A673 (cell line): ENCODE measurements at regions not wholly inside any gene's neighbourhood (a gene's known extent, or its start where the extent isn't known, plus 50 kb on each side); places are given as distances from the start of the nearest gene placed in this dataset.

Experiments used
- BruUV-seq: library from RNA; stranded (reverse); fragments of 400-500 nt; replicated peaks from 2 replicates; lab custom pipeline; 2021; lab: Mats Ljungman, UMichigan
- CTCF ChIA-PET: fragments of 300-600 bp; sonication (Branson Sonifier 250); formaldehyde crosslinking; loops from one replicate; lab custom pipeline; 2022; ENCODE audit warnings: antibody characterized with exemption; lab: Charles Lee
- POLR2A ChIA-PET: fragments of 300-600 bp; sonication (Branson Sonifier 250); formaldehyde crosslinking; loops from one replicate; lab custom pipeline; 2022; ENCODE audit warnings: antibody characterized with exemption; ENCODE audit not compliant: low non-redundant PET; lab: Charles Lee
- DNase-seq: peaks from one replicate; pipeline ENCODE4 v3.0.0-alpha.2; 2015; ENCODE audit warnings: low spot score
- H3K27ac ChIP-seq: fragments of 200-600 bp; sonication (generic); 2 replicates; pipeline ENCODE4 v1.5.1; 2016; ENCODE audit warnings: mixed run types, low read depth, mild to moderate bottlenecking, mixed read lengths, antibody characterized with exemption, low read length; ENCODE audit not compliant: poor library complexity, severe bottlenecking
- H3K27me3 ChIP-seq: fragments of 200-600 bp; sonication (generic); replicated peaks from 2 replicates; pipeline ENCODE4 v1.6.1; 2017; ENCODE audit warnings: mixed run types, low read depth, mild to moderate bottlenecking, mixed read lengths, antibody characterized with exemption, low read length; ENCODE audit not compliant: insufficient read depth, poor library complexity
- H3K36me3 ChIP-seq: fragments of 200-600 bp; sonication (generic); 2 replicates; pipeline ENCODE4 v1.6.1; 2016; ENCODE audit warnings: mixed run types, mild to moderate bottlenecking, mixed read lengths, antibody characterized with exemption, low read length; ENCODE audit not compliant: insufficient read depth, poor library complexity, severe bottlenecking
- H3K4me1 ChIP-seq: fragments of 200-600 bp; sonication (generic); 2 replicates; pipeline ENCODE4 v1.6.1; 2017; ENCODE audit warnings: mixed run types, mild to moderate bottlenecking, mixed read lengths, antibody characterized with exemption, low read length; ENCODE audit not compliant: insufficient read depth, poor library complexity, severe bottlenecking
- H3K4me3 ChIP-seq: fragments of 200-600 bp; sonication (generic); 2 replicates; pipeline ENCODE4 v1.5.1; 2016; ENCODE audit warnings: low read depth, mixed run types, mild to moderate bottlenecking, mixed read lengths, low read length; ENCODE audit not compliant: poor library complexity, severe bottlenecking
- H3K9me3 ChIP-seq: fragments of 200-600 bp; sonication (generic); 2 replicates; pipeline ENCODE4 v1.6.1; 2016; ENCODE audit warnings: mixed run types, low read depth, mild to moderate bottlenecking, mixed read lengths, antibody characterized with exemption, low read length; ENCODE audit not compliant: poor library complexity, severe bottlenecking
- EZH2 ChIP-seq: fragments of 200-600 bp; sonication (generic); IDR thresholded peaks from 2 replicates; pipeline ENCODE4 v1.6.1; 2017; ENCODE audit warnings: borderline replicate concordance, low read depth, mild to moderate bottlenecking, mixed read lengths, antibody characterized with exemption, low read length; ENCODE audit not compliant: poor library complexity, severe bottlenecking
- intact Hi-C: fragments of 100-400 bp; cut with micrococcal nuclease; formaldehyde crosslinking; loops from one replicate; pipeline ENCODE4 v1.10.0; 2022; ENCODE audit not compliant: unreplicated experiment
- TF ChIP-seq, protein P1 (sequence below): fragments of 300-800, 200-600 bp; sonication (generic); conservative IDR thresholded peaks from 2 replicates; pipeline ENCODE4 v1.5.1; 2017; ENCODE audit warnings: low read depth, mild to moderate bottlenecking, antibody characterized with exemption, low read length, moderate library complexity, mixed read lengths

DNA sequence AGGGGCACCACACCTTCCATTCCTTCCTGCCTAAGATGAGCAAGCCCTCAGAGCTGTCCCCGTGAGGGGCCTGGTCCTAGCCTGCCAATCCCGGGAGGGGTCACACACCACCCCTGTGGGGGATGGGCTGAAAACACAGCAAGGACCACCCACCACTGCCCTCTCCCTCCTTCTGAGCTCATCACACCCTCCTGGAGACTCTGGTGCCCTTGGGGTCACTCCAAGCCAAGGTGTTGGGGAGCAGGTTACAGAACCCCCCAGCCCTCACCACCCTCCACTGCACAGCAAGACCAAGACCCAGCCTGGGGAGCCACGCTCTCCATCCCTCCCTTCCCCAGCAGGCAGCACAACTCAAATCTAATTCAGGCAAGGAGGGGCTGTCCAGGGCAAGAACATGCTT lies 60.5 kb upstream of the PPP1R26 start:
- POLR2A ChIA-PET, result no interaction called here
- Histone ChIP-seq H3K27me3 (no peaks in the 10 kb centered on the region), H3K27ac (no peak overlapping the region), H3K36me3 (no peaks in the 10 kb centered on the region), H3K4me1 (no peaks in the 10 kb centered on the region), H3K4me3 (no peak overlapping the region), H3K9me3 (peaks cover 7% of the 10 kb centered on the region)
- intact Hi-C loops, result loop anchor here (10.0 kb wide), 2 partner anchors 644 to 724 kb away; no protein-coding TSS in a partner anchor
- CTCF ChIA-PET, result interaction anchor here (0.5 kb wide), 1 partner anchor 15 kb away, joined by 3 read pairs; no protein-coding TSS in a partner anchor
- no peak for TF ChIP-seq EZH2
- TF ChIP-seq, protein P1, sequence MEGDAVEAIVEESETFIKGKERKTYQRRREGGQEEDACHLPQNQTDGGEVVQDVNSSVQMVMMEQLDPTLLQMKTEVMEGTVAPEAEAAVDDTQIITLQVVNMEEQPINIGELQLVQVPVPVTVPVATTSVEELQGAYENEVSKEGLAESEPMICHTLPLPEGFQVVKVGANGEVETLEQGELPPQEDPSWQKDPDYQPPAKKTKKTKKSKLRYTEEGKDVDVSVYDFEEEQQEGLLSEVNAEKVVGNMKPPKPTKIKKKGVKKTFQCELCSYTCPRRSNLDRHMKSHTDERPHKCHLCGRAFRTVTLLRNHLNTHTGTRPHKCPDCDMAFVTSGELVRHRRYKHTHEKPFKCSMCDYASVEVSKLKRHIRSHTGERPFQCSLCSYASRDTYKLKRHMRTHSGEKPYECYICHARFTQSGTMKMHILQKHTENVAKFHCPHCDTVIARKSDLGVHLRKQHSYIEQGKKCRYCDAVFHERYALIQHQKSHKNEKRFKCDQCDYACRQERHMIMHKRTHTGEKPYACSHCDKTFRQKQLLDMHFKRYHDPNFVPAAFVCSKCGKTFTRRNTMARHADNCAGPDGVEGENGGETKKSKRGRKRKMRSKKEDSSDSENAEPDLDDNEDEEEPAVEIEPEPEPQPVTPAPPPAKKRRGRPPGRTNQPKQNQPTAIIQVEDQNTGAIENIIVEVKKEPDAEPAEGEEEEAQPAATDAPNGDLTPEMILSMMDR, result no peak
- no peak for DNase-seq
- BruUV-seq, result no TSS peak

DNA sequence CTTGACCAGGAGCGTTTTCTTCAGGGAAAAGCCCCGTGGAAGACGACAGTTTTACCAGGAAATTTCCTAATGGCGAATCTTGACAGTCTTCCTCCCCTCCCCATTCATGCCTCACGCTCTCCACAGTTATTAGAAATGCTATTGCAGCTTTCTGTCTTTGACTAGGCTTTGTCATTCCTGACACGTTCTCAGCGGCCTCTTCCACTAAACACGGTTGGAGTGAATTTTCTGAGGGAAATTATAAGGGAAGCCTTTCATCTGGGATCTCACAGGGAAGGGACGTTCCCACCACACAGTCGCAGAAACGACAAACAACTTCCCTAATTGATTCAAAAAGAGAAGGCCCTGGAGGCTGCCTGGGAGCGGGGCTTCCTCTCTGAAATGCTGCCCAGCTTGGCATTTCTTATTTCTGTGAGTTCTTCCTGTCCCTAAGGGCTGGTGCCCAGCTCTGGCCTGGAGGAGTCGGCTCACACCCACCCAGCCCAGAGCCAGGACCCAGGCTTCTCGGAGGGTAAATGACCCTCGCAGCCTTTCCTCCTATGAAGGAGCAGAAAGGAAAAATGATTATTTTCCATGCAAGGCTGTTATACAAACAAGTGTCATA lies 57.1 kb upstream of the PPP1R26 start:
- Histone ChIP-seq H3K9me3 (peaks cover 7% of the 10 kb centered on the region), H3K36me3 (no peaks in the 10 kb centered on the region), H3K27ac (no peak overlapping the region), H3K4me3 (no peak overlapping the region), H3K4me1 (no peaks in the 10 kb centered on the region), H3K27me3 (no peaks in the 10 kb centered on the region)
- CTCF ChIA-PET, result no interaction called here
- intact Hi-C loops, result no loop called here
- POLR2A ChIA-PET, result no interaction called here
- no TSS peak for BruUV-seq
- DNase-seq, result no peak
- TF ChIP-seq EZH2, result no peak
- TF ChIP-seq, protein P1, result no peak

DNA sequence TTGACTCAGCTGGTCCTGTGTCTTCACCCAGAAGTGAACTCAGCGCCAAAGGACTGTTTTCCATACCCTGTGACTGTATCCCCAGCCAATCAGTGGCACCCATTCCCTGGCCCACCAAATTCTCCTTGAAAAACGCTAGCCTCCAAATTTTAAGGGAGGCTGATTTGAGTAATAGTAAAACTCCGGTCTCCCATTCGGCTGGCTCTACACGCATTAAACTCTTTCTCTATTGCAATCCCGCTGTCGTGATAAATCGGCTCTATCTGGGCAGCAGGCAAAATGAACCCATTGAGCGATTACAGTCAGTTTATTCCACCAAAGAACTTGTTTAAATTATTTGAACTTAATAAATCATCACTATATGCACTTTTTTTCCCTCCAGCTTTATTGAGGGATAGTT lies 55.9 kb upstream of the PPP1R26 start:
- no peaks in the 10 kb centered on the region for H3K27me3 ChIP-seq
- no peaks in the 10 kb centered on the region for H3K36me3 ChIP-seq
- H3K9me3 ChIP-seq, result peaks cover 7% of the 10 kb centered on the region
- ChIA-PET CTCF (no interaction called here), POLR2A (no interaction called here)
- no peak for DNase-seq
- no peak for TF ChIP-seq EZH2
- TF ChIP-seq, protein P1, result no peak
- intact Hi-C loops, result no loop called here
- H3K27ac ChIP-seq, result no peak overlapping the region
- H3K4me1 ChIP-seq, result no peaks in the 10 kb centered on the region
- no TSS peak for BruUV-seq
- H3K4me3 ChIP-seq, result no peak overlapping the region
